NCI-H2029 treated with DMSO at 0.1 percent for 48 hours (cell line): ENCODE measurements at regions not wholly inside any gene's neighbourhood (a gene's known extent, or its start where the extent isn't known, plus 50 kb on each side); places are given as distances from the start of the nearest gene placed in this dataset.
"Not testable (repeated sequence)": the region's sequence is repeated elsewhere in the genome, so short reads cannot be mapped to it uniquely, and the experiment has no call there.

Experiments
- DNase-seq: peaks from one replicate; lab custom pipeline; 2025; lab: John Stamatoyannopoulos, UW

DNA sequence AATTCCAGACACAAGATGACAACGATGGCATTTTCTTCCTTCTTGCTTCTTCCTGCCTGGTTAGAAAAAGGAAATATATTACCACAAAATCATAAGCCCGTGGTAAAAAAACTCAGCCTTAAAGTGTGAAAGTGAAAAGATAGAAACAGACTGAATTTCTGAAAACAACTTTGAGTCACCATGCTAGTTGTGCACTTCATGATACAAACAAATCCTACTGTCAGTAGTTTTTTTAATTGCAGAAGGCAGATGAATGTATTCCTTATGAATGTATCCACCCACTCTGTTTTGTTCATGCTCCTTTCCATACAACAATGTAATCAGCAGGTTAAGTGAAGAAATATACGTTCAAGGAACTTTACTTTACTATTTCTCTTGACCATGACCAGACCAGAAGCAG is 1144.7 kb downstream of the OTOL1 start:
- DNase-seq = no peak

DNA sequence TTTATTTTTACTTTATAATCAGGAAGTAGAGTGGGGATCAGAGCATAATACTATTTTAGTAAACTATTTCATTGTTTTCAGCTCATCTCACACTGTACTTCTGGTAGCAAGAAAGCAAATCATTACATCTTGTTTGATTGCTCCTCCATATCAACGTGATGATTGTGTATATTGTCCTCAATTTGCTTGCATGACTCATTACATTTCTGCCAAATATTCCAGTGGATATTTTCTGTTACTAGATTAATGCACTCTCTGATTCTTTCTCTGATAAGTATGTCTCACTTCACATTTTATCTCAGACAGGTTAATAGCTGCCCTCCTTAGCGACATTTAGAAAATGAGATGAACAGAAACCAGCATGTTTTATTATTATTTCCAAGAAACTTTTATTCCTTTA is 1145.3 kb downstream of the OTOL1 start:
- no peak for DNase-seq

DNA sequence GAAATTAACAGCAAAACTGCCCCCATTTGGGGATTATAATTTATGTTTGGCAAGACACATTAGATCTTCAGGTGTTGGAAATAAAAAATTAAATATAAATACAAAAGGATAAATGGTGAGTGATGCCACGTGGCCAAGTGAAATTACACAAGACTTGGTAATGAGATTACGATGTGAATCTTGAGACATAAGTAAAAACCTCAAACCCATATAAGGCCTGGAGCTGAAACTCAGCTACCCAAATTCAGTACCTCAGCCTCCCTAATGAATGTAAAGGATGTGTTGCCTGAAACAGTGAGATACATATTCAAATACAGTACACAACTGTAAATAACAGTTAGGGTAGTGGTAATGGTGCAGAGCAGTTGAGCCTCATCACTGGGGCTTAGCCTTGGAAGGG is 1146.6 kb downstream of the OTOL1 start:
- DNase-seq = no peak

DNA sequence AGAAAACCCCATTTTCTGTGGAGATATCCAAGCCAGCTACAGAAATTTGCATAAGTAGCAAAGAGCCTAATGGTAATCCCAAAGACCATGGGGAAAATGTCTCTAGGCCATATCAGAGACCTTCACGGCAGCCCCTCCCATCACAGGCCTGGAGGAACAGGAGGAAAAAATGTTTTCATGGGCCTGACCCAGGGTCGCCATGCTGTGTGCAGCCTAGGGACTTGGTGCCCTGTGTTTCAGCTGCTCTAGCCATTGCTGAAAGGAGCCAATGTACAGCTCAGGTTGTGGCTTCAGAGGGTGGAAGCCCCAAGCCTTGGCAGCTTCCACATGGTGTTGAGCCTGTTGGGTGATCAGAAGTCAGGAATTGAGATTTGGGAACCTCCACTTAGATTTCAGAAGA is 1150.7 kb downstream of the OTOL1 start:
- no peak for DNase-seq

DNA sequence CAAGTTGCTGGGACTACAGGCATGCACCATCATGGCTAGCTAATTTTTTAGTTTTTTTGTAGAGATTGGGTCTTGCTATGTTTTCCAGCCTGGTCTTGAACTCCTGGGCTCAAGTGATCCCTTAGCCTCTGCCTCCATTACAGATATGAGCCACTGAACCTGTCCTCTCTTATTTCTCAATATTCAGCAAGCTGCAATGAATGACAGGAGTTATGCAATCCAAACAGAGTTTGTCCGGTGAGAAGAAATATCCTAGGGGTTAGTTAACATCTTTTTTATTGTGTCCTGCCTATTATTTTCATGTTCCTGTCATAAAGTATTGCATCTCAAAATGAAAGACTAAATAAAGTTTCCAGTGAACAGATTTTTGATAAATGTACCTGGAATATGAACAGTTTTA is 1161.4 kb downstream of the OTOL1 start:
- DNase-seq = no peak

DNA sequence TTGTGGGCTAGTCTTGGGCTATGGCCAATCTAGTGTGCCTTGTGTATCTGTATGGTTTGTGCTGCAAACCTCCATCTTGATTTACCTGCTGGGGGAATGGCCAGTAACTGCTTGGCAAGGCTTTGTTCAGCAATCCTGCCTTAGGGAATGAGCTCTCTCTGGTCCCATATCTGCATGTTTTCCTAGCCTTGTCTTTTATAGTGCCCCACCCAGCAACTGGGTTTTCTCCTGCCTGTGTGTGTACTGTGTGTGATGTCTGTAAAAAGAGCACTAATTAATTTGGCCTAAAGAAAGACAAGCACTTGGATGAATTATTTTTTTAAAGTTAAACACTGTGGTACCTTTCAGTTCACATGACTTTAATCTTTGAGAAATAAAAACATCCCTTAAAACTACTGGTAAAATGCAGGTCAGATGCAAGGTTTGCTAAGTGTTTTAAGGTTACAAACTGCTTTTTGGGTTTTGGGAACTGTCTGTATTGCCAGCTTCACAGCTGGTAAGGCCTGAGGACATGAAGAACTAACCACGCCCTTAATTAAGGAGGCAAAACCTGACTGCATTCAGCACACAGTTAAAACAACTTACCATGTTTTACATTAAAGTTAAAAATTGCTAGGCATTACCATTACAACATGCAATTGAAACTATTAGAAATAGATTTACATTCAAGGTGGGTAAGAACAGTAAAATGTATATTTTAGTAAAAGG is 1169.2 kb downstream of the OTOL1 start:
- no peak for DNase-seq

DNA sequence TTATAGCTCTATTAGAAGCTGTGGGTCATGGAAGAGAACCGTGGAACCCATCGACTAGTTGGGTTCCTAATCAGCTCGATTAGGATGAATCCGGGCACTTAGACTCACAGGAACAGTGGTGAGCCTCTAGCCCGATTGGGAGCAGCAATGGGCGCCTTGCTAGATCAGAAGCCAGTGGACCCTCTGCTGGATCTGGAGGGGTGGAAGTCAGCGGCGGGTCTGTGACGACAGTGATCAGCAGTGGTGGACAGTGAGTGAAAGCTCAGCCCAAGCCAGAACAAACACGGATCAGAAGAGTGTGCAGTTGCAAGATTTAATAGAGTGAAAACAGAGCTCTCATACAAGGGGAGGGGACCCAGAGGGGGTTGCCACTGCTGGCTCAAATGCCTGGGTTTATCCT is 1170.2 kb downstream of the OTOL1 start:
- no peak for DNase-seq

DNA sequence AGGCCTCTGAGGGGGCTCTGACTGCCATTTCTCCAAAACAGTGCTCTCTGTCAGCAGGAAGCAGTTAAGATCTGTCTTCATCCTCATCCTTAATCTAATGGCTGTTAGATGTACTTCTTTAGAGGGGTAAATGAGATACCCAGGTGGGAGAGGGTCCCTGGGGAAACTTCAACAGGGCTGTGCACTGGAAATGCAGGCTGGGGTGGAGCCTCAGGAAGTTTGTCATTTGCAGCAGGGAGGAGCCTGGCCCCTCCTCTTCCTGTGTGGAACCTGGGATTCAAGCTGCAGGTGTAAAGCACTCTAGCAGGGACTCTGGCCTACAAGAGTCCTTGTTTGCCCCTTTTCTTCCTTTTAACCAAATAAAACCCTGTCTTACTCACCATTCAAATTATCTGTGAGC is 1173.6 kb downstream of the OTOL1 start:
- DNase-seq = no peak

DNA sequence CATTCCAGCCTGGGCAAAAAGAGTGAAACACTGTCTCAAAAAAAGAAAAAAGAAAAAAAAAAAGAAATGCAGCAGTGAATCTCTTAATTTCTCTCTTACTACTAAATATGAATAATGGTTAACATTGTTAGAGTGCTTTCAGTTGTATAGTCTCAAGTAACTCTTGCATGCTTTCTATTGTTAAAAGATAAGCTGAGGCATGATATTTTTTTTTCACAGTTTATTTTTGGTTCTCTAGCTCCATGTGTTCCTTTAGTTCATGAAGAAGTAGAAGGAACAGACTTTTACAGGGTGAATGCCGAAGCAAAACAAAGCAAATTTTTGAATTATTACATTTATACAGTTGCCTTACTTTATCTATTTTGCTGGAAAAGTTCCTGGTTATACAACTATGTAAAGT is 1180.9 kb downstream of the OTOL1 start:
- DNase-seq = no peak

DNA sequence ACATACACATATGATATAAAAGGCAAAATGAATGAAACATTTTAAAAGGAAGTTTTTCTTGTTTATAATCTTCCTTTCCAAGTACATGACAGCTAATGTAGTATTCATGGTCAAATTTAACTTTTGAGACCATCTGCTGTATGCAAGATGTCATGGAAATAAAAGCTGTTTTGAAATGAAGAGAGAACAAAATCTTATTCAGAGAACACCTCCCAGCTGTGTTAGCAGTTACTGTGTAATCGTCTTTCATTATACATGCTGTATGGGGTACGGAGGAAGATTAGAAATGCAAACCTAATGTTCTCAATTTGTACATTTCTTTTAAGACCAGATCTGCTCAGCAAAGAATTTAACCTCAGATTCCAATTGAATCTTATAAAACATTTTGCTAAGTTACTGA is 1182.3 kb downstream of the OTOL1 start:
- no peak for DNase-seq

DNA sequence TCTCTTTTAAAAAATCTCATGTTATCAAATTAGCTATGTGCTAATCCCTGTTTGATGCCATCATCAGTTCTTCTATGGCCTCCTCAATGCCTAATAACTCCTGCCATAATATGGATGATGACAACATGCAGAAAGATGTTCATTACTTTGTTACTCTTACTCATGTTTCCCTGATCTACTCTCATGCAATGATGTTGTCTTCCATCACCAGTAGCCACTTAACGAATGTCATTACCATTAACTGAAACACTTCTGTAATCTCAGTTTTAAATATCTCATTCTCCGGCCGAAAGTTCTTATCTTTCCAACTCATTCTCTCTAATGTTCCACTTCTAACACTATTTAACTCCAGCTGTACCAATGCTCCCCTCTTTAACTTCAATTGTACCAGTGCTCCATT is 1187.7 kb downstream of the OTOL1 start:
- no peak for DNase-seq

DNA sequence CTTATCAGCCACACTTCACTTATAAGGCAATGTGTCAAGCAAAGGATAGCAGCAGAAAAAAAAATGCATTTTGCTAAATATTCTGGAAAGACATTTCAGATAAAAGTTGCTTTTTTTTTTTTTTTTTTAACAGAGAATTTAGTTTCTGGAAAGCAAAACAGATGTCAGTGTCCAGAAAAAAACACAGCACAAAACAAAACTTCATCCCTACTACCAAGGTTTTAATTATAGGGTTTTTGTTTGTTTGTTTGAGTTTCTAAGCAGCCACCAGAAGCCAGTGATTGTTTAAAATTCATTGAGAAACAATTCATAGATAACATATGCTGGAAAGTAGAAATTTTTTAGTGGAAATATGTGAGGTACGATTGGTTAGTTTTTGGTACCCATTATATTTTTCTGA is 1202.7 kb downstream of the OTOL1 start:
- no peak for DNase-seq

DNA sequence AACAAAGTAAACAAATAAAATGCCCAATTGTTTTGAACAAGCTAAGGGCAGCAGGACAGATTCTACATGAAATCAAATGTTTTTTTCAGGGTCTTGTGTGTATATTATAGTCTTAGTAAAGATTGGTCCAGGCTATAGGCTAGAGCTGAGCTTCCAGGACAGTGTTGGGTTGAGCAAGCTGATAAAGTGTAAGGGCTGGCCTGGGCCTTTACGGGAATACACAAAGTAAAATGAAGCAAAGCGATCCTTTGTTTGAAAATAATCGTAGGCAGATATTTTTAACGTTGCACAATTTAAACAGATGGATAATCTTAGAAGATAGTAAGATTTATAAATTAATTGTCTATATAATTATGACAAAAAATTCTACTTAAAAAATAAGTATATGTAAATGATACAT is 1204.6 kb downstream of the OTOL1 start:
- no peak for DNase-seq

DNA sequence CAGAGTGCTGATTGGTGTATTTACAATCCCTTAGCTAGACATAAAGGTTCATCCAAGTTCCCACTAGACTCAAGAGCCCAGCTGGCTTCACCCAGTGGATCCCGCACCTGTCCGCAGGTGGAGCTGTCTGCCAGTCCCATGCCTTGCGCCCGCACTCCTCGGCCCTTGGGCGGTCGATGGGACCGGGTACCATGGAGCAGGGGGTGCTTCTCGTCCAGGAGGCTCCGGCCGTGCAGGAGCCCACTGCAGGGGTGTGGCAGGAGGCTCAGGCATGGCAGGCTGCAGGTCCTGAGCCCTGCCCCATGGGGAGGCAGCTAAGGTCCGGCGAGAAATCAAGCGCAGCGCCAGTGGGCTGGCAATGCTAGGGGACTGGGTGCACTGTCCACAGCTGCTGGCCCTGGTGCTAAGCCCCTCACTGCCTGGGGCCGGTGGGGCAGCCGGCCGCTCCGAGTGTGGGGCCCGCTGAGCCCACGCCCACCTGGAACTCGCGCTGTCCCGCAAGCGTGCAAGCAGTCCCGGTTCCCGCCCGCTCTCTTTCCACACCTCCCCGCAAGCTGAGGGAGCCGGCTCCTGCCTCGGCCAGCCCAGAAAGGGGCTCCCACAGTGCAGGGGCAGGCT is 1206.3 kb downstream of the OTOL1 start:
- DNase-seq = no peak

DNA sequence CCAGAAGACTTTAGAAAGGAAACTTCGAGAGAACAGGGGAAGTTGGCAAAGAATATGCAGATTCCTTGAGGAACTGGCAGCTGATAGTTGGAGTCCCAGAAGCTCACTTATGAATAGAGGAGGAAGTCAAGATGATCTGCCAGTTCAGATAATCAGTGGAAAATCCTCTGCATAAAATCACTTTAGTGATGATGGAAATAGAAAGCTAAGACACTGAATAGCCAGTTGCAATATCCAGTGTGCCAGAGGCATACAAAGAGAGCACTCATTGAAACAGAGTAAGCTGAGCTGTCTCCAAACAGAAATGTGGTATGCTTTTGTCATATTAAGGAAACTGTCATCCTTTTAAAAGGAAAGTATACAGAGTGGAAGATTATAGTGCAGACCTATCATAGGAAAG is 1207.6 kb downstream of the OTOL1 start:
- no peak for DNase-seq

DNA sequence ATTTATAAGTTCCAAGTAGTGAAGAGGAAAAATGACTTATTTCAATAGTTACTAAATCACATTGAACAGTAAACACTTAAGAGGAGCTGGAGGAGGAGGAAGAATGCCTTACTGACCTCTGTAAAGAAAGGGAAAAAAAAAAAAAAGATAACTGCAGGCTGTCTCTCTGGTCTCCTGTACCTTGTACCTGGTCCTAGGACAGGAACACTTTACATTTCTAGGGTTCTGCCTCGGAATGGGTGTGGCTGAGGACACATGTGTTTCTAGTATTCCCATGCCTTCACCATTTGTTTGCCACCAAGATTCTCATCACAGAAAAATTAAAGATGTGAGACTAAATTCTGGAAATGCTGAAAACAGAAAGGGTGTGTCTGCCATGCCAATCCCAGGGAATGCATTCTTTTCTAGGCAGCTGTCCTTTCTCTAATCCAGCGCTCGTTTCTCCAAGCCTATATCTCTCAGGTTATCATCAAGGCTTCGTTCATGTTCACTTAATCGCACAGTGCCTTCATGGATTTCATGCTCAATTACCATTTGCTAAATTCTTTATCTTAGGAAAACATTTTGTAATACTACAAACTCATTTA is 1208.3 kb downstream of the OTOL1 start:
- no peak for DNase-seq

DNA sequence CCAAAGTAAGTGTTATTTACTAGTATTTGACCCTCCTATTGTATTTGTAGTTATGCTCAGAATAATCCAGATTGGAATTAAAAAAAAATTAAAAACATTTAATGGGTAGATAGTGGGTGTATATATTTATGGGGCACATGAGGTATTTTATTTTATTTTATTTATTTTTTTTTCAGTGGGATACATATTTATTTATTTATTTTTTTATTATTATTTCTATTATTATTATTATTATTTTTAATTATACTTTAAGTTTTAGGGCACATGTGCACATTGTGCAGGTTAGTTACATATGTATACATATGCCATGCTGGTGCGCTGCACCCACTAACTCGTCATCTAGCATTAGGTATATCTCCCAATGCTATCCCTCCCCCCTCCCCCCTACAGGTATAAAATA is 1211.8 kb downstream of the OTOL1 start:
- DNase-seq = not testable (repeated sequence)

DNA sequence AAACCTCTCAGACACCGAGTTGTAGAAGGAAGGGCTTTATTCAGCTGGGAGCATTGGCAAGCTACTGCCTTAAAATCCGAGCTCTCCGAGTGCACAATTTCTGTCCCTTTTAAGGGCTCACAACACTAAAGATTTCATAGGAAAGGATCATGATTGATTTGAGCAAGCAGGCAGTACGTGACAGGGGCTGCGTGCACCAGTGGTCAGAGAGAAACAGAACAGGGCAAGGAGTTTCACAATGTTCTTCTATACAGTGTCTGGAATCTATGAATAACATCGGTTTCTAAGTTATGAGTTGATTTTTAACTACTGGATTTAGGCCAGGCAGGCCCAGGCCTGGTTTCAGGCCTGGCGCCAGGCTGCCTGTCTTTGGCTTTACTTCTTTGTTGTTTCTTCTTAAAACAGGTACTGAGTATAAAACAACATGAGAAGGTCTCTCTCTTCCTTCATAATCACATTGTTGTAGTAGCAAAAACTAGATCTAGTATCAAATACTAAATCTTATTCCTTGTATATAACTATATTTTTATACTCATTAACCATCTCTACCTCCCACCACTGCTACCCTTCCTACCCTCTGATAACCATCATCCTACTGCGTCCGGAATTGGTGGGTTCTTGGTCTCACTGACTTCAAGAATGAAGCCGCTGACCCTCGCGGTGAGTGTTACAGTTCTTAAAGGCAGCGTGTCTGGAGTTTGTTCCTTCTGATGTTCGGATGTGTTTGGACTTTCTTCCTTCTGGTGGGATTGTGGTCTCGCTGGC is 1212.5 kb downstream of the OTOL1 start:
- DNase-seq = not testable (repeated sequence)

DNA sequence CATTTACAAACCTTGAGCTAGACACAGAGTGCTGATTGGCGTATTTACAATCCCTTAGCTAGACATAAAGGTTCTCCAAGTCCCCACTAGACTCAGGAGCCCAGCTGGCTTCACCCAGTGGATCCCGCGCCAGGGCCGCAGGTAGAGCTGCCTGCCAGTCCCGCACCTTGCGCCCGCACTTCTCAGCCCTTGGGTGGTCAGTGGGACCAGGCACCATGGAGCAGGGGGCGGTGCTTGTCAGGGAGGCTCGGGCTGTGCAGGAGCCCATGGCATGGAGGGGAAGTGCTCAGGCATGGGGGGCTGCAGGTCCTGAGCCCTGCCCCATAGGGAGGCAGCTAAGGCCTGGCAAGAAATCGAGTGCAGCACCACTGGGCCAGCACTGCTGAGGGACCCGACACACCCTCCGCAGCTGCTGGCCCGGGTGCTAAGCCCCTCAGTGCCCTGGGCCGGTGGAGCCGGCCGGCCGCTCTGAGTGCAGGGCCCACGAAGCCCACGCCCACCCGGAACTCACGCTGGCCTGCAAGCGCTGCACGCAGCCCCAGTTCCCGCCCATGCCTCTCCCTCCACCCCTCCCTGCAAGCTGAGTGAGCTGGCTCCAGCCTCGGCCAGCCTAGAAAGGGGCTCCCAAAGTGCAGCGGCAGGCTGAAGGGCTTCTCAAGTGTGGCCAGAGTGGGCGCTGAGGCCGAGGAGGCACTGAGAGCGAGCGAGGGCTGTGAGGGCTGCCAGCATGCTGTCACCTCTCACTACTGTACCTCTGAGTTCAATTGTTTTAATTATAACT is 1213.9 kb downstream of the OTOL1 start:
- no peak for DNase-seq

DNA sequence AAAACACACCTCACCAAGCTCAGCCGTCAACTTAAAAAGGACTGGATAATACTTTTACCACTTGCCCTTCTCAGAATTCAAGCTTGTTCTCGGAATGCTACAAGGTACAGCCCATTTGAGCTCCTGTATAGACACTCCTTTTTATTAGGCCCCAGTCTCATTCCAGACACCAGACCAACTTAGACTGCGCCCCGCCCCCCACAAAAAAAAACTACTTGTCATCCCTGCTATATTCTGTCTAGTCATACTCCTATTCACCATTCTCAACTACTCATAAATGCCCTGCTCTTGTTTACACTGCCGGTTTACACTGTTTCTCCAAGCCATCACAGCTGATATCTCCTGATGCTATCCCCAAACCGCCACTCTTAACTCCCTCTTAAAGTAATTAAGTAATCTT is 1220.5 kb downstream of the OTOL1 start:
- not testable (repeated sequence) for DNase-seq

DNA sequence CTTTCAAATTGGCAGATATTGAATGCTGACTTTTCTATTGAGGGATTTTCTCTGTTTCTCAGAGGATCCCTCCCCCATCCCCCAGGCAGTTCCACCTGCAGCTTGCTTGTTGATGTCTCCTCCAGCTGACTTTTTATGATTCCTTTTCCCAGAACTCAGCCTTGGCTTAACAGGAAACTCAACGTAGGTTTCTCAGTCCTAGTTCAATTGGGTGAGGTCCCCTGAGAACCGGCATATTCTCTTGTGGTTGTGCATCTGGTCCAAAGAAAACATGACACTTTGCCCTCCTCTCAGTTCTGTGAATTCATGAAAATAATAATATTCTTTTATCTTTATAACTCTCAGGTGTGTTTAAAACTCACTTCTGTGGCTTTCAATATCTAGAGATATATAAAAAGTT is 1222.1 kb downstream of the OTOL1 start:
- DNase-seq = no peak

DNA sequence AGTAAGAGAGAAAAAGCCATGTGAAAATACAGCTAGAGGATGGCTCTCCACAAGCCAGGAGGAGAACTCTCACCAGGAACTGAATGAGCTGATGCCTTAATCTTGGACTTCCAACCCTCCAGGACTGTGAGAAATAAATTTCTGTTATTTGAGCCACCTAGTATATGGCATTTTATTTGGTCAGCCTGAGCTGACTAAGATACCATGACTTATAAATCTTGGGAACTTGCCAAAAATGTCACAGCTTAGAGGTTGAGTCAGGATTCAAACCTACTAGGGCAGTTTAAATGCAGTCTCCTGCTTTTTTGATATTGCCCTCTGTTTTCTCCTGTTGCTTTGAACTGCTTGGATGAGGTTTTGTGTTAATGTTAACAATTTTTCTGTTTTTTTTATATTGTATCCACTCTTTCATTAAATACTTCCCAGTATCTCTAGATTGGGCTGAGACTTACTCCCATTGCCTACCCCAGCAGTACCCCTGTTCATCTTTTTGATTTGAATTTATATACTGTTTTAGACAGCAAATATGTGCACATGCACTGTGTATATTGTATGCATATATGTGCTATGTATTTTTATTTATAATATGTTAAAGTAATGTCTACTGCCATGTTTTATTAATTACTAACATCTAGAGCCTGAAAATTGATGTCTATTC is 1223.2 kb downstream of the OTOL1 start:
- DNase-seq = no peak
